ENCODE measurements at regions not wholly inside any gene's neighbourhood (a gene's known extent, or its start where the extent isn't known, plus 50 kb on each side); places are given as distances from the start of the nearest gene placed in this dataset.

GRCh38 chr6:19663479-19663878 lies 173.7 kb upstream of the ID4 start:
- Histone ChIP-seq H3K79me2 (ENCODE audit: insufficient read depth, low read length) (no peaks in the 10 kb centered on the region), H3K9me2 (ENCODE audit: low read depth, low read length) (no peaks in the 10 kb centered on the region), H3K9me3 (ENCODE audit: low read length) (no peaks in the 10 kb centered on the region), H4K20me1 (ENCODE audit: insufficient read depth, low read length) (no peaks in the 10 kb centered on the region), H3K27me3 (ENCODE audit: insufficient read depth, low read length) (no peaks in the 10 kb centered on the region), H3K9ac (ENCODE audit: low read length) (no peak overlapping the region), H3K4me1 (ENCODE audit: insufficient read depth, low read length, severe bottlenecking) (no peaks in the 10 kb centered on the region), H3K4me3 (ENCODE audit: low read depth, low read length, poor library complexity, severe bottlenecking) (no peak overlapping the region), H3K4me2 (ENCODE audit: low read length) (no peak overlapping the region), H2AFZ (ENCODE audit: low read length) (no peak overlapping the region), H3K36me3 (ENCODE audit: insufficient read depth, low read length) (no peaks in the 10 kb centered on the region), H3F3A (ENCODE audit: insufficient read depth, low read length) (no peaks in the 10 kb centered on the region), H3K27ac (ENCODE audit: low read depth, low read length, poor library complexity, severe bottlenecking) (no peak overlapping the region)
- no peak for TF ChIP-seq EZH2 (IDR thresholded peaks at IDR 0.05; ENCODE audit: borderline replicate concordance, low read length)
- TF ChIP-seq, protein P1, sequence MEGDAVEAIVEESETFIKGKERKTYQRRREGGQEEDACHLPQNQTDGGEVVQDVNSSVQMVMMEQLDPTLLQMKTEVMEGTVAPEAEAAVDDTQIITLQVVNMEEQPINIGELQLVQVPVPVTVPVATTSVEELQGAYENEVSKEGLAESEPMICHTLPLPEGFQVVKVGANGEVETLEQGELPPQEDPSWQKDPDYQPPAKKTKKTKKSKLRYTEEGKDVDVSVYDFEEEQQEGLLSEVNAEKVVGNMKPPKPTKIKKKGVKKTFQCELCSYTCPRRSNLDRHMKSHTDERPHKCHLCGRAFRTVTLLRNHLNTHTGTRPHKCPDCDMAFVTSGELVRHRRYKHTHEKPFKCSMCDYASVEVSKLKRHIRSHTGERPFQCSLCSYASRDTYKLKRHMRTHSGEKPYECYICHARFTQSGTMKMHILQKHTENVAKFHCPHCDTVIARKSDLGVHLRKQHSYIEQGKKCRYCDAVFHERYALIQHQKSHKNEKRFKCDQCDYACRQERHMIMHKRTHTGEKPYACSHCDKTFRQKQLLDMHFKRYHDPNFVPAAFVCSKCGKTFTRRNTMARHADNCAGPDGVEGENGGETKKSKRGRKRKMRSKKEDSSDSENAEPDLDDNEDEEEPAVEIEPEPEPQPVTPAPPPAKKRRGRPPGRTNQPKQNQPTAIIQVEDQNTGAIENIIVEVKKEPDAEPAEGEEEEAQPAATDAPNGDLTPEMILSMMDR (IDR thresholded peaks at IDR 0.05; ENCODE audit: low read length): no peak

DNA sequence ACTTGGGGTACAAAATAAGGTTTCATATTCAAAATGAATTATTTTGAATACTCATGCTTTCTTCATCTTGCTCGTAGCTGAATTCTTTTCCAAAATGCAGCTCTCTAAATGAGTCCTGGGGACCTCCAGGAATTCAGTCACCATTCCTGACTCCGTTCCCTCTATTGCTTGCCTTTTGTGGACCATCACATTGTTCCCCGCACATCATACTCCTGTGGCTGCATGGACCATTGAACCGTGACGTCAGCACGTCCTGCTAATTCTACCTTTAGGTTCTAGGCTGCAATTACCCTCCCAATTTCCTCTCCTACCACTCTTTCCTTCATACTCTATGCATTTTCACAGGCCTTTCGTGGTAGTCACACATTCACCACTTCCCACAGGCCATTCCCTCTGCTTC lies 173.1 kb upstream of the ID4 start:
- no peaks in the 10 kb centered on the region for H4K20me1 ChIP-seq (ENCODE audit: insufficient read depth, low read length)
- H3K9ac ChIP-seq (ENCODE audit: low read length): no peak overlapping the region
- H3F3A ChIP-seq (ENCODE audit: insufficient read depth, low read length): no peaks in the 10 kb centered on the region
- no peaks in the 10 kb centered on the region for H3K79me2 ChIP-seq (ENCODE audit: insufficient read depth, low read length)
- H3K4me1 ChIP-seq (ENCODE audit: insufficient read depth, low read length, severe bottlenecking): no peaks in the 10 kb centered on the region
- H3K4me2 ChIP-seq (ENCODE audit: low read length): no peak overlapping the region
- no peak overlapping the region for H3K4me3 ChIP-seq (ENCODE audit: low read depth, low read length, poor library complexity, severe bottlenecking)
- H3K27me3 ChIP-seq (ENCODE audit: insufficient read depth, low read length): no peaks in the 10 kb centered on the region
- no peaks in the 10 kb centered on the region for H3K36me3 ChIP-seq (ENCODE audit: insufficient read depth, low read length)
- H3K9me3 ChIP-seq (ENCODE audit: low read length): no peaks in the 10 kb centered on the region
- no peak overlapping the region for H2AFZ ChIP-seq (ENCODE audit: low read length)
- no peak for TF ChIP-seq EZH2 (IDR thresholded peaks at IDR 0.05; ENCODE audit: borderline replicate concordance, low read length)
- TF ChIP-seq, protein P1 (IDR thresholded peaks at IDR 0.05; ENCODE audit: low read length): no peak
- no peaks in the 10 kb centered on the region for H3K9me2 ChIP-seq (ENCODE audit: low read depth, low read length)
- H3K27ac ChIP-seq (ENCODE audit: low read depth, low read length, poor library complexity, severe bottlenecking): no peak overlapping the region

DNA sequence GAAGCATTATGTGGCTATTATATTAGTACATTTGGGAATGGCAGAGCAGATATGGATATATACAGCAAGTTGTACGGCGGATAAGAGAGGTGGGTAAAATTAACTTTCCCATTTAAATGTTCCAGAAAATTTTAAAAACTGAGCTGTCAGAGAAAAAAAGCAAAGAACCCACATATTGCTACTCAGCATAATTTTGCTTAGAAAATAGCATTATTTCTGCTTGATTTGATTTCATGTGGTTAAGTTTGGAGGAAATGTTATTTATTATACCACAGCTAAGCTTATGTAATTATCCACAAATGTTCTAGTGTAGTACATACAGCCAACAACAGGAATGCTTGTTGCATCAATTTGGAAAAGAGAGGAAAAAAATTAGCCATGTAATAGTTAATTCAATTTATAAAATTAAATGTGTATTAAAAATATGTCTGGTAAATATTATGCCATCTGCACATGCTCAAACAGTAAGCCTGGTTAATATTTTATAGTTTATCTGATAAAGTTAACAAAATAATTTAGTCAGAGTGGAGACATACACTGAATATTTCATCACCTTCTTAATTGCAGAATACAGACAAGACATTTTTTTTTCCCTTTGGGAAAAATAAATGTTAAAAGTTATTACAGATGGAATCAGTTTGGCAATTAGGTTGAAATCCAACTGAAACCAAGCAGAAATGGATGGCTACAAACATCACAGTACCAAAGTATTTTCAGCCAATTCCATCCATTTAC lies 172.1 kb upstream of the ID4 start:
- H3K9me2 ChIP-seq (ENCODE audit: low read depth, low read length): no peaks in the 10 kb centered on the region
- H3F3A ChIP-seq (ENCODE audit: insufficient read depth, low read length): no peaks in the 10 kb centered on the region
- H2AFZ ChIP-seq (ENCODE audit: low read length): no peak overlapping the region
- no peaks in the 10 kb centered on the region for H3K4me1 ChIP-seq (ENCODE audit: insufficient read depth, low read length, severe bottlenecking)
- H3K4me3 ChIP-seq (ENCODE audit: low read depth, low read length, poor library complexity, severe bottlenecking): no peak overlapping the region
- H3K9ac ChIP-seq (ENCODE audit: low read length): no peak overlapping the region
- no peak overlapping the region for H3K27ac ChIP-seq (ENCODE audit: low read depth, low read length, poor library complexity, severe bottlenecking)
- H3K36me3 ChIP-seq (ENCODE audit: insufficient read depth, low read length): no peaks in the 10 kb centered on the region
- H3K79me2 ChIP-seq (ENCODE audit: insufficient read depth, low read length): no peaks in the 10 kb centered on the region
- H3K27me3 ChIP-seq (ENCODE audit: insufficient read depth, low read length): no peaks in the 10 kb centered on the region
- no peaks in the 10 kb centered on the region for H4K20me1 ChIP-seq (ENCODE audit: insufficient read depth, low read length)
- no peak for TF ChIP-seq EZH2 (IDR thresholded peaks at IDR 0.05; ENCODE audit: borderline replicate concordance, low read length)
- TF ChIP-seq, protein P1 (IDR thresholded peaks at IDR 0.05; ENCODE audit: low read length): no peak
- no peak overlapping the region for H3K4me2 ChIP-seq (ENCODE audit: low read length)
- H3K9me3 ChIP-seq (ENCODE audit: low read length): no peaks in the 10 kb centered on the region

Measured in OCI-LY1 (cell line).